Fibroblast of the aortic adventitia (primary cell): ENCODE measurements at regions not wholly inside any gene's neighbourhood (a gene's known extent, or its start where the extent isn't known, plus 50 kb on each side); places are given as distances from the start of the nearest gene placed in this dataset.
A peak's percentile ranks its signal among the peaks of the same experiment; 100 is the strongest.

ENCODE experiments used
- DNase-seq: peaks from one replicate; pipeline ENCODE4 v3.0.0-alpha.2; 2010; ENCODE audit warnings: low read depth
- H3K4me3 ChIP-seq: 2 replicates; pipeline ENCODE4 v1.5.1; 2011; ENCODE audit warnings: low read depth, mild to moderate bottlenecking, control low read depth, low read length, moderate library complexity
- CTCF ChIP-seq: IDR thresholded peaks from 2 replicates; pipeline ENCODE4 v1.5.1; 2011; ENCODE audit warnings: mild to moderate bottlenecking, low read length, control low read depth, inconsistent platforms; ENCODE audit not compliant: insufficient read depth

GRCh38 chr5:82820188-82820587 is 257.0 kb downstream of the TMEM167A start:
- no peak for DNase-seq
- no peak overlapping the region for H3K4me3 ChIP-seq
- TF ChIP-seq CTCF, result no peak

DNA sequence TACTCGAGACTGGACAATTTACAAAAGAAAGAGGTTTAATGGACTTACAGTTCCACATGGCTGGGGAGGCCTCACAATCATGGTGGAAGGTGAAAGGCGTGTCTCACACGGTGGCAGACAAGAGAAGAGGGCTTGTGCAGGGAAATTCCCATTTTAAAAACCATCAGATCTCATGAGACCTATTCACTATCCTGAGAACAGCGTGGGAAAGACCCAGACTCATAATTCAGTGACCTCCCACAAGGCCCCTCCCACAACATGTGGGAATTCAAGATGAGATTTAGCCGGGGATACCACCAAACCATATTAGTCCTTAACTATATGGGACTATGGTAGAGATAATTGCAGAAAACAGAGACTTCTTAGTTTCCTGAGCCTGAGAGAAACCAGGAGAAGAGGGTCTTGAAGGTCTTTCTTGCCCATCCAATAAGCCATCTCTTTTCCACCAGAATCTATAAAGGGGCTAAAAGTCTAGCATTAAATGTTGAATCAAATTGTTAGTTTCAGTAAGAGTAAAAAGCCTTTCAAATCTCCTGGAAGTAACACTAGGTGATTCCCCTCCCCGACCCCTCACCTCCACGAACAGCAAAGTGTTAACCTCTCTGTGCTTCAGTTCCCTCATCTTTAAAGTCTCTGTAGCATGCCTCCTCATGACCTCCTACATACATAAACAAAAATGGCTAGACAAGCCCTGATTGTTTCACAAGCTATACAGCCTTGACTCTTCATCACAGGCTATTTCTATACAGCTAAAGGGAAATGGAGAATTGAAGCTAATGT is 259.1 kb downstream of the TMEM167A start:
- no peak overlapping the region for H3K4me3 ChIP-seq
- no peak for DNase-seq
- TF ChIP-seq CTCF, result no peak

DNA sequence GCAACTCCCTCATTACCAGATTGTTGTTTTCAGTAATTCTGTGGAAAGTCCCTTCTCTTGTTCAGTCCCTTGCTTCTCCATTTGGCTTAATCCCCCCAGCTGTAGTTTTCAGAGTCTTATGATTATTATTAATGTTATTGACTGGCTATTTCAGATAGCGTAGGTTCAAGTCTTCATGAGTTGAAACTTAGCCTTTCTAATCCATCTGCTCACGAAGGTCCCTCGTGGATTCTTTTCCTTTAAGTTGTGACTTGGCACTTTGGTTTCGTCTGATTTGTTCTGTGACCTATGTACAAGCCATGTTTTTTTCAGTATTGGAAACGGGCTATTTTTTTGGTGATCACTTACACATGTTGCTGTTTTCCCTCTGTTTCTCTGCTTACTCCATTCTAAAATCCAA is 260.3 kb downstream of the TMEM167A start:
- no peak for DNase-seq
- no peak for TF ChIP-seq CTCF
- H3K4me3 ChIP-seq, result no peak overlapping the region

DNA sequence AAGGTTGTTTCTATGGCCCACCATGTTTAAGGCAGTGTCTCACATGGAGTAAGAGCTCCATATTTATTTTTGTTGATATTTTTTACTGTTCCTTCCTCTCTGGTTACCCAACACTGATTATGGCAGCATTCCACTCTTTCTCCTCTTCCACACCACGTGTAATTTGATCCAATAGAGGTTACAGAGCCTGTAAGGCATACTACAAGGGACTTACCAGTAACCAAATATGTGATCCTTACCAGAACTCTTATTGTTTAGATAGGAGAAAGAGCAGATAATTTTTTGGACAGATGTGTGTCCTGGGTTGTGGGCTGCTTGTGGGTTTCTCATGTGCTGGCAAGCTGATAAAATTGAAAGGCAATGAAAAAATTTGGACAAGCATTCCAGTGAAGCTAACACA is 261.3 kb downstream of the TMEM167A start:
- H3K4me3 ChIP-seq, result no peak overlapping the region
- peak; percentile 56 for DNase-seq
- TF ChIP-seq CTCF, result no peak

- DNase-seq, result no peak
- TF ChIP-seq CTCF, result no peak
- H3K4me3 ChIP-seq, result no peak overlapping the region
Observed at GRCh38 chr5:82813861-82814260, 263.3 kb downstream of the TMEM167A start.

DNA sequence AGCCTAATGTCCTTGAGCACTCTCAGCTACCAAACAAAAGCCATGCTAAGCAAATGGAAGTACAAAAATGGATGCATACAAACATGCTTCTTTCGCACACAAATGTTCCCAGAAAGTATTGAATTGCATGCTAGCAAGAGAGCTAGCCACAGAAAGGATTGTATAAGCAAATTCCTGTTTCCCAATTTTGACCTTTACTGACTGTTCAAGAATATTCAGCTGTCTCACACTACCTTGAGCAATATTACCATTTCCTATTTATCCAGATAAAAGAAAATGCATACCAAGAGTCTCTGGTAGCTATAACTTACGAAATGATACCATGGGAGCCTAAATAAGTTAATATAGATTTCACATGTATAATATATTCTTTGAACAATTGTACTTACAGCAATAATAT is 264.6 kb downstream of the TMEM167A start:
- no peak for TF ChIP-seq CTCF
- peak; percentile 60 for DNase-seq
- H3K4me3 ChIP-seq, result no peak overlapping the region

GRCh38 chr5:82811490-82811889 is 265.7 kb downstream of the TMEM167A start:
- no peak overlapping the region for H3K4me3 ChIP-seq
- no peak for TF ChIP-seq CTCF
- no peak for DNase-seq
